Neural crest cell (in vitro differentiated cells): ENCODE measurements at regions not wholly inside any gene's neighbourhood (a gene's known extent, or its start where the extent isn't known, plus 50 kb on each side); places are given as distances from the start of the nearest gene placed in this dataset.

ENCODE experiments used
- DNase-seq: peaks from one replicate; pipeline ENCODE4 v3.0.0; 2021; ENCODE audit warnings: low read depth, mixed read lengths, low spot score
- H3K27ac Mint-ChIP-seq: one replicate; pipeline ENCODE4 v1.8.0; 2021; ENCODE audit warnings: mild to moderate bottlenecking, mixed read lengths; ENCODE audit not compliant: unreplicated experiment
- H3K27me3 Mint-ChIP-seq: 2 replicates; pipeline ENCODE4 v1.8.0; 2021; ENCODE audit warnings: low read depth, mild to moderate bottlenecking, mixed read lengths
- H3K36me3 Mint-ChIP-seq: 2 replicates; pipeline ENCODE4 v1.8.0; 2021; ENCODE audit warnings: low read depth, mild to moderate bottlenecking, mixed read lengths
- H3K4me1 Mint-ChIP-seq: 2 replicates; pipeline ENCODE4 v1.8.0; 2021; ENCODE audit warnings: mixed read lengths
- H3K4me3 Mint-ChIP-seq: one replicate; pipeline ENCODE4 v1.8.0; 2021; ENCODE audit warnings: mild to moderate bottlenecking, mixed read lengths
- H3K9me3 Mint-ChIP-seq: 2 replicates; pipeline ENCODE4 v1.8.0; 2021; ENCODE audit warnings: mixed read lengths
- TF ChIP-seq, protein P1 (sequence below): fragments of 200-600 bp; sonication (generic); conservative IDR thresholded peaks from 2 replicates; pipeline ENCODE4 v1.5.0; 2021; ENCODE audit warnings: antibody characterized with exemption, mild to moderate bottlenecking

- H3K4me3 Mint-ChIP-seq: no peak overlapping the region
- H3K27me3 Mint-ChIP-seq: no peaks in the 10 kb centered on the region
- TF ChIP-seq, protein P1, sequence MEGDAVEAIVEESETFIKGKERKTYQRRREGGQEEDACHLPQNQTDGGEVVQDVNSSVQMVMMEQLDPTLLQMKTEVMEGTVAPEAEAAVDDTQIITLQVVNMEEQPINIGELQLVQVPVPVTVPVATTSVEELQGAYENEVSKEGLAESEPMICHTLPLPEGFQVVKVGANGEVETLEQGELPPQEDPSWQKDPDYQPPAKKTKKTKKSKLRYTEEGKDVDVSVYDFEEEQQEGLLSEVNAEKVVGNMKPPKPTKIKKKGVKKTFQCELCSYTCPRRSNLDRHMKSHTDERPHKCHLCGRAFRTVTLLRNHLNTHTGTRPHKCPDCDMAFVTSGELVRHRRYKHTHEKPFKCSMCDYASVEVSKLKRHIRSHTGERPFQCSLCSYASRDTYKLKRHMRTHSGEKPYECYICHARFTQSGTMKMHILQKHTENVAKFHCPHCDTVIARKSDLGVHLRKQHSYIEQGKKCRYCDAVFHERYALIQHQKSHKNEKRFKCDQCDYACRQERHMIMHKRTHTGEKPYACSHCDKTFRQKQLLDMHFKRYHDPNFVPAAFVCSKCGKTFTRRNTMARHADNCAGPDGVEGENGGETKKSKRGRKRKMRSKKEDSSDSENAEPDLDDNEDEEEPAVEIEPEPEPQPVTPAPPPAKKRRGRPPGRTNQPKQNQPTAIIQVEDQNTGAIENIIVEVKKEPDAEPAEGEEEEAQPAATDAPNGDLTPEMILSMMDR: no peak
- DNase-seq: no peak
- no peaks in the 10 kb centered on the region for H3K4me1 Mint-ChIP-seq
- H3K36me3 Mint-ChIP-seq: no peaks in the 10 kb centered on the region
- no peak overlapping the region for H3K27ac Mint-ChIP-seq
- no peaks in the 10 kb centered on the region for H3K9me3 Mint-ChIP-seq
These were observed 280.4 kb downstream of the RAP2B start for GRCh38 chr3:153442386-153442785.

- Mint-ChIP-seq H3K36me3 (no peaks in the 10 kb centered on the region), H3K27ac (peak overlapping the region; percentile 37), H3K9me3 (no peaks in the 10 kb centered on the region), H3K4me1 (no peaks in the 10 kb centered on the region), H3K27me3 (no peaks in the 10 kb centered on the region), H3K4me3 (no peak overlapping the region)
- TF ChIP-seq, protein P1: no peak
- DNase-seq: no peak
These were observed 280.9 kb downstream of the RAP2B start for GRCh38 chr3:153442799-153443487.

DNA sequence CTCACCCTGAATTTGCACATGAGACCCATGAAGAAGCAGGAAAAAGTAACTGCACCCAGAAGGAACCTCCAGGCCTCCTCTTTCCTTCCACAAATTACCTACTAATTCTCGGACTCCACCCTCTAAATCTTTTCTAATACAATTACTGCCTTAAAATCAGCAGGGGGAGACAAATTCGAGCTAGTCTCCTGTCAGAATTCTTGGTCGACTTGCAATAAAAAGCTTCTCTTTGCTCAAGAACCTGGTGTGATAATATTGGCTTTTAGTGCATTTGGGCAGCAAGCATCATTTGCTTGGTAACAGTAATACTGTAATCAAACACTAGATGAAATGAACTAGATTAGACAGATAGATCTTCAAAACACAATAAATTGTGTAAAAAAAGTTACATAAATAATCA is 281.9 kb downstream of the RAP2B start:
- Mint-ChIP-seq H3K4me3 (no peak overlapping the region), H3K36me3 (no peaks in the 10 kb centered on the region), H3K4me1 (no peaks in the 10 kb centered on the region), H3K27ac (no peak overlapping the region), H3K9me3 (no peaks in the 10 kb centered on the region), H3K27me3 (no peaks in the 10 kb centered on the region)
- no peak for DNase-seq
- TF ChIP-seq, protein P1: peak; percentile 27

DNA sequence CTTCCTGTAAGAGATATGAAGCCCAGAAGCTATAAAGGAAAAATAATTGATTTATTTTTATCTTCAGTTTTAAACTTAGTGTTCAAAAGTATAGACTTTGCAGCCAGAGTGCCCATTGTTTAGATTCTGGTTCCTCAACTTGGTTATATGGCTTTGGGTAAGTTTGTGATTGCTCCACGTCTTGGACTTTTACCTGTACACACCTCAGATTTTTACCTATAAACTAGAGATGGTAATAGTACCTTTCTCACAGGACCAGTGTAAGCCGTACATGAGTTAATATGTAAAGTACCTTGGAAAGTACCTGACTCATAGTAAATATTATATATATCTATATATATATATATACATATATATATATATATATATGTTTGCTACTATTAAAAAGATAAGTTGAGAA is 283.8 kb downstream of the RAP2B start:
- Mint-ChIP-seq H3K27ac (no peak overlapping the region), H3K27me3 (no peaks in the 10 kb centered on the region), H3K36me3 (no peaks in the 10 kb centered on the region), H3K9me3 (no peaks in the 10 kb centered on the region), H3K4me1 (no peaks in the 10 kb centered on the region), H3K4me3 (no peak overlapping the region)
- DNase-seq: no peak
- TF ChIP-seq, protein P1: no peak

DNA sequence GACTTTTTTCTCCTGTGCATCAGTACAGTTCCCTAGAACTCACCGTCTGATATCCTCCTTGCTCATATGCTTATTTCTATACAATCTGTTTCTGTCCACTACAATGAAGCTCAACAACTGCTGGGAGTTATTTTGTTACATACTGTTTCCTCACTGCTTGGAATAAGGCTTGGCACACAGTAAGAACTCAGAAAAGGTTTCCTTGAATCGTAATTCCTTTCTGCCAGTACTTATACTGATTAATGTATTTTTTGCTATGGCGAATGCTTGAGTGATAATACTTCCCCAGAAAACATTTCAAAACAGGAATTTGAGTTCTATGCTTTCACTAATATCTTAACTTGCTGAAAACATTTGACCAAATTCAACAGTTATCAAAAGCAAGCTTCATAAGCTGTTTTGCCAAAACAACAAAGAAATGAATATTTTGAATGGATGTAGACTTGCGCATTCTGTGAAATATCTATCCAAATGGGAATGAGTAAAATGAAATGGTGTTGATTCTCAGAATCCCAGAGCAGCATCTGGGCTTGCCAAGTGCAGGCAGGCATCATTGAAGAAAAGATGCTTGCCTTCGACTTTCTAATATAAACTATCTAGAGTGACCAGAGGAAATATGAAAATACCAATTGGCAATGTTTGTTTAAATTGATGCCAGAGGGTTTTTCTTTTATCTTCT is 286.3 kb downstream of the RAP2B start:
- Mint-ChIP-seq H3K36me3 (no peaks in the 10 kb centered on the region), H3K9me3 (no peaks in the 10 kb centered on the region), H3K27ac (no peak overlapping the region), H3K4me3 (no peak overlapping the region), H3K27me3 (no peaks in the 10 kb centered on the region), H3K4me1 (no peaks in the 10 kb centered on the region)
- TF ChIP-seq, protein P1: no peak
- DNase-seq: no peak
